ENCODE measurements at regions not wholly inside any gene's neighbourhood (a gene's known extent, or its start where the extent isn't known, plus 50 kb on each side); places are given as distances from the start of the nearest gene placed in this dataset.

DNA sequence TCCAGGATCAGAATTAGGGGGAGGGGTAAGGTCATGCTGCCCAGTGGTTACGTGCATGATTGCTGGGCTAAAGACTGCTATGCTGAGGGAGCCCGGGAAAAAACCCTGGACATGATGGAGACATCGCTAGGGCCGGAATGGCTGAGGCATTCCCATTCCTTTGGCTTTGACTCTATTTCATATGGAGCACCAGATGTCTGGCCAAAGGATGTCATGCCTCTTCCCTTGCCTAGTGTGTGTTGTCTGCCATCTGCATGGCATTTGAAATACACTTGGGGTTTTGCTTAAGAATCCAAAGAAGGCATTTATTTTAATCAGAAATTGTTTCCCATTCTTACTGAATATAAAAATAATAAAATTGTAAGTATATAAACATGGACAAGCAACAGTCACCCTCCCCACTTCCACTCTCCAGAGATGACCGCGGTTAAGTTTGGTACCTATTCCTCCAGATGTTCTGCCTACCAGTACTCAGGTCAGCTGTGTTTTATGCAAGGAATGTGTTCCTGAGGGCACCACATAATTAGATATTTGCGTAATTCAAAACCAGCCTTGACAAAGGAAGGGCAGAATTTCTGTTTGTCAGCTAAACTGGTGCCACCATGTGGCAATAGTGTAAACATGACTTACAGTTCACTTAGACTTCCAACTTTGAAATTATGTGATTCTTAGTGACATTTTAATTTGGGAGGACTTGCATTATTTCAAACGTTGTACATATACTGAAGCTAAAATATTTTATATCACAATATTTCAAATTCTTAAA, 105.9 kb downstream of the CT47B1 start:
- DNase-seq (peak; percentile 25), ATAC-seq (ENCODE audit: low read depth in 2 of 2) (peak in 1 of 2 donors; percentile 44)
- no peaks in the 10 kb centered on the region for H3K27me3 Mint-ChIP-seq
- H3K4me1 Mint-ChIP-seq = peaks cover 3 to 15% (median 5%) of the 10 kb centered on the region in 3 donors
- no peaks in the 10 kb centered on the region for H3K9me3 Mint-ChIP-seq
- peak overlapping the region in 3 of 8 donors; percentile 15 to 43 (median 23) for H3K4me3 Mint-ChIP-seq
- H3K36me3 Mint-ChIP-seq = no peaks in the 10 kb centered on the region
- H3K27ac Mint-ChIP-seq = peak overlapping the region in 2 of 6 donors; percentile 41 to 78

- Mint-ChIP-seq H3K36me3 (no peaks in the 10 kb centered on the region), H3K27me3 (no peaks in the 10 kb centered on the region), H3K27ac (peak overlapping the region in 1 of 6 donors; percentile 21), H3K4me3 (no peak overlapping the region), H3K4me1 (peaks cover 3 to 13% (median 5%) of the 10 kb centered on the region in 3 donors), H3K9me3 (no peaks in the 10 kb centered on the region)
- DNase-seq (no peak), ATAC-seq (ENCODE audit: low read depth in 2 of 2) (no peak)
Measured at GRCh38 chrX:120768681-120769080, 107.0 kb downstream of the CT47B1 start.

GRCh38 chrX:120768254-120768653, 107.4 kb downstream of the CT47B1 start:
- DNase-seq (no peak), ATAC-seq (ENCODE audit: low read depth in 2 of 2) (no peak)
- H3K9me3 Mint-ChIP-seq = no peaks in the 10 kb centered on the region
- H3K4me3 Mint-ChIP-seq = no peak overlapping the region
- peaks cover 3 to 10% (median 5%) of the 10 kb centered on the region in 3 donors for H3K4me1 Mint-ChIP-seq
- H3K27me3 Mint-ChIP-seq = no peaks in the 10 kb centered on the region
- H3K36me3 Mint-ChIP-seq = no peaks in the 10 kb centered on the region
- H3K27ac Mint-ChIP-seq = peak overlapping the region in 2 of 6 donors; percentile 21 to 68

DNA sequence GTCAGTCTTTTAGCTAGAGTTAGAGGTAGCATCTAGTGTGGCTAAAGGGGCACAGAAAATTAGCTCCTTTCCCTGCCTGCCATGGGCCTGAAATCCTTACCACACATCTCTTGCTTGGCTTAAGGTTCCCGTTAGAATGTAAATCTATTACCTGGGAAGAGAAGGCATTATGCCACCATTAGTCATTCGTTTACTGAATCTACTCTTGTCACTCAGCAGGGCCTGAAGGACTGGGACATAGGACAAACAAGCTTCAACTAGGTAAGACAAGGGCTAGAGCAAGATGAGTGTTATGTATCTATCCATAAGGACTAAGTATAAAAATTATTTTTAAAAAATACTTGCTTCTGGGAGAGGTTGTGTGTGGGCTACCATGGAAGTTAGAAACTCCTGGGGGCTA, 112.4 kb downstream of the CT47B1 start:
- Mint-ChIP-seq H3K27me3 (no peaks in the 10 kb centered on the region), H3K9me3 (no peaks in the 10 kb centered on the region), H3K4me3 (no peak overlapping the region), H3K4me1 (peaks cover 12 to 18% (median 17%) of the 10 kb centered on the region in 3 donors), H3K36me3 (peaks cover 0 to 4% of the 10 kb centered on the region in 2 donors), H3K27ac (no peak overlapping the region)
- DNase-seq (no peak), ATAC-seq (ENCODE audit: low read depth in 2 of 2) (no peak)

GRCh38 chrX:120761810-120762209, 113.9 kb downstream of the CT47B1 start:
- Mint-ChIP-seq H3K36me3 (peaks cover 0 to 4% of the 10 kb centered on the region in 2 donors), H3K27me3 (no peaks in the 10 kb centered on the region), H3K4me1 (peaks cover 18 to 29% (median 21%) of the 10 kb centered on the region in 3 donors), H3K4me3 (no peak overlapping the region), H3K27ac (no peak overlapping the region), H3K9me3 (no peaks in the 10 kb centered on the region)
- no peak for ATAC-seq (ENCODE audit: low read depth in 2 of 2)
- no peak for DNase-seq

- peak overlapping the region; percentile 3 to 84 (median 37) for H3K27ac Mint-ChIP-seq
- H3K36me3 Mint-ChIP-seq = peaks cover 0 to 4% of the 10 kb centered on the region in 2 donors
- H3K9me3 Mint-ChIP-seq = peaks cover 0 to 1% (median 0%) of the 10 kb centered on the region in 7 donors
- no peaks in the 10 kb centered on the region for H3K27me3 Mint-ChIP-seq
- ATAC-seq (ENCODE audit: low read depth in 2 of 2) = no peak
- peak overlapping the region in 1 of 8 donors; percentile 69 for H3K4me3 Mint-ChIP-seq
- H3K4me1 Mint-ChIP-seq = peaks cover 36 to 50% (median 39%) of the 10 kb centered on the region in 3 donors
- no peak for DNase-seq
Measured at GRCh38 chrX:120759685-120760084, 116.0 kb downstream of the CT47B1 start.

GRCh38 chrX:120755066-120755846, 120.4 kb downstream of the CT47B1 start:
- Mint-ChIP-seq H3K4me1 (peaks cover 65 to 90% (median 67%) of the 10 kb centered on the region in 3 donors), H3K4me3 (peak overlapping the region; percentile 3 to 74 (median 53)), H3K27ac (peak overlapping the region; percentile 83 to 98 (median 90)), H3K9me3 (peaks cover 0 to 5% (median 0%) of the 10 kb centered on the region in 7 donors), H3K36me3 (peaks cover 0 to 4% of the 10 kb centered on the region in 2 donors), H3K27me3 (no peaks in the 10 kb centered on the region)
- DNase-seq = peak; percentile 77
- ATAC-seq (ENCODE audit: low read depth in 2 of 2) = peak; percentile 90 to 95

DNA sequence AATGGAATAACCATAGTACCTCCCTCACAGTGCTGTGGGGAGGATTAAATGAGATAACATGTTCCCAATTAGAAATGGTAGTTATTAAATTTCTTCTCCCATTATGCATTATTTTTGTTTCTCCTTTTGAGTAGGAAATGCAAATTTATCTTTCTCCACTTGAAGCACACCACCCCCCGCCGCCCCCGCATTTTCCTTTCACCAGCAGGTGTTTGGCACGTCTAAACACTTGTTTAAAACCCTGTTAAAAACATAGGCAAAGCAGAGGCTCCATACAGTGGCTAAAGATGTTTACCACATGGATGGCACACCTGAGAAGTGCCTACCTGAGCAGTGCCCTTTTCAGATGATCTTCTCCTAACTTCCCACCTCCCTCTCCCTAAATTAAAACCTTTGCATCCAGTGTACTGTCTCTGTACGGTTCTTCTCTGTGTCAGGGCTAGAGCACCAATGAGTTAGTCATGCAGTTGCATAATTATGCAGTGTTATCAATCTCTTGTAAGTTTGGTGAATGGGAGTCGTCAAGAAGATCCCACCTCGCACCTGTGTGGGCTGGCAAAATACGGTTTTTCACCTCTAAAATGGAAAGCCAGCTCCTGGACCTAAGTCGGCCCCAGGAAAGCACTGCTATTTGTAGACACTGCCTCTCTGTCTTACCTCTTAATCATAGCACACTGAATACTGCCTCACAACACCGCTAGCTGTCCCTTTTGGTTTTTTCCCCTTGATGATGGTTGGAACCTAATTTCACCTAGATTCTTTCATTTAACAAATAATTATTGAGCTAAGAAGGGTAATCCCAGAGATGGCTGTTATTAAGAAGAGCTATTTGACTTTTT, 122.0 kb downstream of the CT47B1 start:
- Mint-ChIP-seq H3K36me3 (no peaks in the 10 kb centered on the region), H3K4me3 (peak overlapping the region; percentile 34 to 80 (median 64)), H3K4me1 (peaks cover 61 to 95% (median 62%) of the 10 kb centered on the region in 3 donors), H3K27ac (peak overlapping the region; percentile 80 to 98 (median 91)), H3K9me3 (peaks cover 0 to 5% (median 0%) of the 10 kb centered on the region in 7 donors), H3K27me3 (no peaks in the 10 kb centered on the region)
- DNase-seq (peak; percentile 47), ATAC-seq (ENCODE audit: low read depth in 2 of 2) (peak; percentile 19 to 32)

GRCh38 chrX:120752431-120753082, 122.7 kb upstream of the C1GALT1C1 start:
- Mint-ChIP-seq H3K27me3 (no peaks in the 10 kb centered on the region), H3K4me3 (peak overlapping the region in 5 of 8 donors; percentile 61 to 80 (median 74)), H3K27ac (peak overlapping the region; percentile 32 to 97 (median 74)), H3K9me3 (peaks cover 0 to 5% (median 0%) of the 10 kb centered on the region in 7 donors), H3K36me3 (no peaks in the 10 kb centered on the region), H3K4me1 (peaks cover 62 to 97% (median 65%) of the 10 kb centered on the region in 3 donors)
- DNase-seq (no peak), ATAC-seq (ENCODE audit: low read depth in 2 of 2) (no peak)

- no peaks in the 10 kb centered on the region for H3K27me3 Mint-ChIP-seq
- H3K4me3 Mint-ChIP-seq = peak overlapping the region in 3 of 8 donors; percentile 3 to 80 (median 12)
- peaks cover 0 to 5% (median 0%) of the 10 kb centered on the region in 7 donors for H3K9me3 Mint-ChIP-seq
- no peak for DNase-seq
- ATAC-seq (ENCODE audit: low read depth in 2 of 2) = no peak
- peak overlapping the region in 4 of 6 donors; percentile 17 to 96 (median 84) for H3K27ac Mint-ChIP-seq
- H3K36me3 Mint-ChIP-seq = no peaks in the 10 kb centered on the region
- H3K4me1 Mint-ChIP-seq = peaks cover 58 to 95% (median 58%) of the 10 kb centered on the region in 3 donors
Measured at GRCh38 chrX:120751683-120752082, 121.8 kb upstream of the C1GALT1C1 start.

DNA sequence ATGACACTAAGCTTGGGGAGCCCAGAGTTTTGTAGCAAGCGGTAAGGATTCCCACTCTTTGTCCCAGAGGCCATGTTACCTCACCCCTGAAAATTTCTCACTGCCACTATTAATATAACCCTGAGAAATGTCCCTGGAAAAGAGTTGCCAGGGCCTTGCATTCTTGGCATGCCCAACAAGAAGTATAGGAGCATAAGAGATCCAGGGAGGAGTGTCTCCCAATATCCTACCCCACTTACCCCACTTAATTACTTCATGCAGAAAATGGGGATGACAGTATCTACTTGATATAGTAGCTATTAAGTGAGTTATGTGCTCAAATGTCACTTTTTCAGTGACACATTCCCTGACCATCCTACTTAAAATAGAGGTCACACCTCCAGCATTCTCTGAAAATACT, 120.5 kb upstream of the C1GALT1C1 start:
- H3K27me3 Mint-ChIP-seq = no peaks in the 10 kb centered on the region
- DNase-seq = no peak
- H3K4me3 Mint-ChIP-seq = peak overlapping the region in 3 of 8 donors; percentile 45 to 65 (median 57)
- H3K9me3 Mint-ChIP-seq = peaks cover 0 to 8% (median 3%) of the 10 kb centered on the region in 7 donors
- peaks cover 52 to 93% (median 55%) of the 10 kb centered on the region in 3 donors for H3K4me1 Mint-ChIP-seq
- H3K36me3 Mint-ChIP-seq = peaks cover 0 to under 1% of the 10 kb centered on the region in 2 donors
- no peak for ATAC-seq (ENCODE audit: low read depth in 2 of 2)
- peak overlapping the region; percentile 7 to 96 (median 84) for H3K27ac Mint-ChIP-seq

DNA sequence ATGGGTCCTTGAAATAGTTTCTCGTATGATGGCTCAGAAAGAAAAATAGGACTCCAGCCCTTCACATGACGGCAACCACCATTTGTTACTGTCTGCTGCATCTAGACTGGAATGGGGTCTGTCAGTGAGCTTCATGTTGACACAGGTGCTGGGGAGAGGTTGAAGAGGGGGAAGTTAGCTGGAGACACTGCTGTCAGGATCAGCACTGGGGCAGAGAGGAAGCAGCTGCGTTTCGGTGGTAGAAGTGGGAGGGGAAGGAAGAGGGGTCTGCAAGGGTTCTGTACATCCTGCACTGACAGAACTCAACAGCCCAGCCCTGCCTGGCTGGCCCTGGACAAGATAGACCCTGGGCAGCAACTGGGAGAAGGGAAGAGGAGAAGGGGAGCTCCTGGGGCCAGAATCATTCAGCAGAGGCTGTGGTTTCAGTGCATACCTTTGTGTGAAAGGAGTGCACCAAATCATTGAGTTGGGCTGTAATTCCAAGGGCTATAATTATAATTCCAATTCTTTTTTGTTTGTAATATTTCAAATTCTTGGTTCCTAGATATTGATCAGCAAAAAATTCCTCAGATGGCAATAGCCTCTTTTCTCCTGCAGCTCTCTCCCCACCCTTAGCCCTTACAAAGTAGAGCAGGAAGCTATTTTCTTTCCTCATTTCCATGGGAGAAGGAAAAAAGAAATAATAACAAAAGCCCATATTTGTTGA, 119.4 kb upstream of the C1GALT1C1 start:
- Mint-ChIP-seq H3K4me3 (peak overlapping the region; percentile 36 to 85 (median 67)), H3K9me3 (peaks cover 2 to 19% (median 9%) of the 10 kb centered on the region in 7 donors), H3K36me3 (peaks cover 0 to 9% of the 10 kb centered on the region in 2 donors), H3K4me1 (peaks cover 41 to 84% (median 51%) of the 10 kb centered on the region in 3 donors), H3K27me3 (no peaks in the 10 kb centered on the region), H3K27ac (peak overlapping the region in 5 of 6 donors; percentile 58 to 95 (median 93))
- DNase-seq = peak; percentile 72
- peak; percentile 91 to 93 for ATAC-seq (ENCODE audit: low read depth in 2 of 2)

Measured in naive B cell (primary cell).